B cell (primary cell): ENCODE measurements at regions not wholly inside any gene's neighbourhood (a gene's known extent, or its start where the extent isn't known, plus 50 kb on each side); places are given as distances from the start of the nearest gene placed in this dataset.

Experiments
- ATAC-seq: fragments of 200-7000 bp; cut with Tn5 transposase; one replicate; pipeline ENCODE4 v1.10.0; 2021; ENCODE audit warnings: low read depth, mild to moderate bottlenecking, moderate number of reproducible peaks, moderate library complexity
- CTCF ChIA-PET: fragments of 350-600 bp; sonication (Branson Sonifier 250); formaldehyde crosslinking; loops from one replicate; lab custom pipeline; 2021; ENCODE audit warnings: antibody characterized with exemption, inconsistent platforms; lab: Charles Lee
- POLR2A ChIA-PET: fragments of 350-600 bp; sonication (Branson Sonifier 250); formaldehyde crosslinking; loops from one replicate; lab custom pipeline; 2021; ENCODE audit warnings: antibody characterized with exemption; lab: Charles Lee
- DNase-seq: peaks from one replicate; pipeline ENCODE4 v3.0.0; 2013
- H2AFZ ChIP-seq: 2 replicates; pipeline ENCODE4 v1.6.1; 2012; ENCODE audit warnings: mild to moderate bottlenecking, low read depth, low read length; ENCODE audit not compliant: insufficient read depth, poor library complexity, severe bottlenecking
- H3K27ac ChIP-seq, 2 donors: 1 replicate in 1 of 2; 2 replicates in 1 of 2; pipeline ENCODE4 v1.5.1; 2012 to 2013; ENCODE audit warnings: low read length in 2 of 2, mild to moderate bottlenecking in 2 of 2, moderate library complexity in 1 of 2
- H3K27me3 ChIP-seq, 4 experiments: fragments of 200-600 bp in 1 of 4; sonication (generic) in 1 of 4; replicated peaks in 1 of 4; 1 replicate in 2 of 4; 2 replicates in 2 of 4; pipeline versions ENCODE4 v1.6.1 to v1.7.0; 2013 to 2016; ENCODE audit warnings: low read length in 3 of 4, mild to moderate bottlenecking in 2 of 4, mixed read lengths in 1 of 4, moderate library complexity in 1 of 4; ENCODE audit not compliant: insufficient read depth in 4 of 4, control insufficient read depth in 3 of 4; ENCODE audit errors: control extremely low read depth in 1 of 4
- H3K36me3 ChIP-seq, 2 experiments: replicated peaks in 1 of 2; 1 replicate in 1 of 2; 2 replicates in 1 of 2; pipeline versions ENCODE4 v1.6.1 to v1.7.1; 2013; ENCODE audit warnings: low read length in 1 of 2; ENCODE audit not compliant: insufficient read depth in 2 of 2, control insufficient read depth in 1 of 2; ENCODE audit errors: control extremely low read depth in 1 of 2, extremely low read depth in 1 of 2
- H3K4me1 ChIP-seq, 2 donors: fragments of 200-600 bp in 1 of 2; sonication (generic) in 1 of 2; 1 replicate in 1 of 2; 2 replicates in 1 of 2; pipeline versions ENCODE4 v1.5.1 to v1.6.1; 2013 to 2017; ENCODE audit warnings: low read length in 2 of 2; ENCODE audit not compliant: control insufficient read depth in 2 of 2, insufficient read depth in 2 of 2
- H3K4me2 ChIP-seq: replicated peaks from 2 replicates; pipeline ENCODE3; 2012; ENCODE audit warnings: mild to moderate bottlenecking, low read depth, low read length; ENCODE audit not compliant: poor library complexity, severe bottlenecking
- H3K4me3 ChIP-seq, 5 experiments: fragments of 200-600 bp in 1 of 5; sonication (generic) in 1 of 5; 1 replicate in 3 of 5; 2 replicates in 2 of 5; pipeline versions ENCODE4 v1.5.1 to v1.7.0; 2011 to 2016; ENCODE audit warnings: low read length in 4 of 5, mild to moderate bottlenecking in 4 of 5, low read depth in 2 of 5, control low read depth in 1 of 5, moderate library complexity in 1 of 5; ENCODE audit not compliant: insufficient read depth in 1 of 5; ENCODE audit errors: control extremely low read depth in 1 of 5, extremely low read depth in 1 of 5
- H3K79me2 ChIP-seq: fragments of 200-600 bp; sonication (generic); one replicate; pipeline ENCODE4 v1.6.0; 2016; ENCODE audit warnings: low read length; ENCODE audit not compliant: control insufficient read depth, insufficient read depth
- H3K9ac ChIP-seq: fragments of 200-600 bp; sonication (generic); 2 replicates; pipeline ENCODE4 v1.6.1; 2017; ENCODE audit warnings: mild to moderate bottlenecking, low read length, moderate library complexity
- H3K9me3 ChIP-seq, 3 donors: one replicate each; pipeline versions ENCODE4 v1.6.1 to v1.7.1; 2013; ENCODE audit warnings: low read length in 2 of 3; ENCODE audit not compliant: control insufficient read depth in 2 of 3, insufficient read depth in 1 of 3; ENCODE audit errors: control extremely low read depth in 1 of 3
- H4K20me1 ChIP-seq: 2 replicates; pipeline ENCODE4 v1.6.0; 2012; ENCODE audit warnings: mild to moderate bottlenecking, low read length; ENCODE audit not compliant: insufficient read depth, control insufficient read depth, poor library complexity, severe bottlenecking
- H3K27ac Mint-ChIP-seq: one replicate; pipeline ENCODE4 v1.8.0; 2021; ENCODE audit warnings: mixed read lengths
- H3K27me3 Mint-ChIP-seq: one replicate; pipeline ENCODE4 v1.8.0; 2021; ENCODE audit warnings: mixed read lengths
- H3K4me1 Mint-ChIP-seq: one replicate; pipeline ENCODE4 v1.8.0; 2021; ENCODE audit warnings: mixed read lengths
- H3K4me3 Mint-ChIP-seq: one replicate; pipeline ENCODE4 v1.8.0; 2021; ENCODE audit warnings: mixed read lengths
- H3K9me3 Mint-ChIP-seq: one replicate; pipeline ENCODE4 v1.8.0; 2022; ENCODE audit warnings: mixed read lengths; ENCODE audit not compliant: insufficient read depth
- EZH2 ChIP-seq: IDR thresholded peaks from 2 replicates; pipeline ENCODE4 v1.6.1; 2012; ENCODE audit warnings: borderline replicate concordance, low read depth, mild to moderate bottlenecking, moderate library complexity, low read length; ENCODE audit not compliant: insufficient read depth, poor library complexity, severe bottlenecking
- WGBS: methylation state at CpG from one replicate; pipeline ENCODE4 v1.1.5; 2013; ENCODE audit warnings: missing lambda C conversion rate; ENCODE audit not compliant: insufficient coverage; 5-methylcytosine and 5-hydroxymethylcytosine counted together
- intact Hi-C: fragments of 100-400 bp; cut with micrococcal nuclease; formaldehyde crosslinking; loops from one replicate; pipeline ENCODE4 v1.10.0; 2022
- TF ChIP-seq, protein P1 (sequence below): fragments of 200-600 bp; IDR thresholded peaks from one replicate; pipeline ENCODE4 v1.8.0; 2022; ENCODE audit warnings: antibody characterized with exemption, mild to moderate bottlenecking

DNA sequence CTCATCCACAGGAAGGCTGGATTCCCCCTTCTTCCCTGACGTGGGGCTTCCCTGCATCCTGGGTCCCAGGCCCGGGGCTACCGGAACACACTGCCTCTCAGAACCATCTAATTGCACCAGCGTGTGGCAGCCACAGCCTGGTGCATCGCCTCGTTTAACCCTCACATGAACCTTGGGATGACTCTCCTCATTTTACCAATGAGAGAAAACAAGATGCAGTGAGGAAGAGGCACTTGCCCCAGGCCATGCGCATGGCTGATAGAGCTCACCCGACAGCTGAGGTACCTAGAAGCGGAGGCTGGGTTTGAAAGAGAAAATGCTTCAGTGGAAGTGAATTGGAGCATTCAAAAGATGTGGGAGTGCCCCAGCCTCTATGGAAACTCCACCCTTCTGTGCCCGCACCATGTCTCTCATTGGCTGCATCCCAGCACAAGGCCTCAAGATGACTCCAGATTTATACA lies 162.3 kb downstream of the KATNIP start:
- Histone ChIP-seq H3K4me3 (no peak overlapping the region), H3K4me1 (no peaks in the 10 kb centered on the region), H3K4me2 (no peak overlapping the region), H3K27me3 (no peaks in the 10 kb centered on the region), H3K9me3 (no peaks in the 10 kb centered on the region), H3K36me3 (peaks cover 0 to 6% of the 10 kb centered on the region in 2 experiments), H2AFZ (no peak overlapping the region), H3K79me2 (no peaks in the 10 kb centered on the region), H4K20me1 (no peaks in the 10 kb centered on the region), H3K27ac (no peak overlapping the region), H3K9ac (no peak overlapping the region)
- ChIA-PET POLR2A (no interaction called here), CTCF (no interaction called here)
- Mint-ChIP-seq H3K27ac (no peak overlapping the region), H3K27me3 (no peaks in the 10 kb centered on the region), H3K4me3 (no peak overlapping the region), H3K9me3 (no peaks in the 10 kb centered on the region), H3K4me1 (no peaks in the 10 kb centered on the region)
- TF ChIP-seq EZH2, result no peak
- TF ChIP-seq, protein P1, sequence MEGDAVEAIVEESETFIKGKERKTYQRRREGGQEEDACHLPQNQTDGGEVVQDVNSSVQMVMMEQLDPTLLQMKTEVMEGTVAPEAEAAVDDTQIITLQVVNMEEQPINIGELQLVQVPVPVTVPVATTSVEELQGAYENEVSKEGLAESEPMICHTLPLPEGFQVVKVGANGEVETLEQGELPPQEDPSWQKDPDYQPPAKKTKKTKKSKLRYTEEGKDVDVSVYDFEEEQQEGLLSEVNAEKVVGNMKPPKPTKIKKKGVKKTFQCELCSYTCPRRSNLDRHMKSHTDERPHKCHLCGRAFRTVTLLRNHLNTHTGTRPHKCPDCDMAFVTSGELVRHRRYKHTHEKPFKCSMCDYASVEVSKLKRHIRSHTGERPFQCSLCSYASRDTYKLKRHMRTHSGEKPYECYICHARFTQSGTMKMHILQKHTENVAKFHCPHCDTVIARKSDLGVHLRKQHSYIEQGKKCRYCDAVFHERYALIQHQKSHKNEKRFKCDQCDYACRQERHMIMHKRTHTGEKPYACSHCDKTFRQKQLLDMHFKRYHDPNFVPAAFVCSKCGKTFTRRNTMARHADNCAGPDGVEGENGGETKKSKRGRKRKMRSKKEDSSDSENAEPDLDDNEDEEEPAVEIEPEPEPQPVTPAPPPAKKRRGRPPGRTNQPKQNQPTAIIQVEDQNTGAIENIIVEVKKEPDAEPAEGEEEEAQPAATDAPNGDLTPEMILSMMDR, result no peak
- ATAC-seq (no peak), DNase-seq (no peak)
- WGBS, result 92% methylated on average over 4 of the region's 10 CpGs
- intact Hi-C loops, result no loop called here

DNA sequence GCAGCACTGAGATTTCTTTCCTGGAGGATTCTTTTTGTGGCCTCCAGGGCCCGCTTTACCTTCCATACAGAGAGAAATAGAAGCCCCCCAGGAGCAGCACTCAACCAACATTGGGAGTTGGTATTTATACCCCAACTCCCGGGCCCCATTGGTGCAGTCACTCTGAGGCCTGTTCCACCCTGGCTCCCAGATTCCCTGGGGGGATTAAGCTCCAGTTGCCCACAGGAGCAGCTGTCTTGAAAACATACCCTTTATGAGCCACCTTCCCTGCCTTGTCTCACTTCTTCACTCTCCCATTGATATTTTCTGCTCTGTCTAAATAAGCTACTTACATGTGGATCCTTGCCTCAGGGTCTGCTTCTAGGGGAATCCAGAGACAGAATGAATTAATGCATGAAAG lies 167.8 kb downstream of the KATNIP start:
- WGBS, result 95% methylated on average over 2 of the region's 2 CpGs

More for the DNA sequence above, 167.8 kb downstream of the KATNIP start:
- Mint-ChIP-seq H3K4me3 (no peak overlapping the region), H3K9me3 (no peaks in the 10 kb centered on the region), H3K27me3 (no peaks in the 10 kb centered on the region), H3K27ac (no peak overlapping the region), H3K4me1 (no peaks in the 10 kb centered on the region)
- no peak overlapping the region for H3K4me2 ChIP-seq
- TF ChIP-seq, protein P1, result no peak
- no peak for TF ChIP-seq EZH2
- DNase-seq, result no peak
- ChIA-PET CTCF (no interaction called here), POLR2A (no interaction called here)
- H3K79me2 ChIP-seq, result no peaks in the 10 kb centered on the region
- no peak overlapping the region for H3K27ac ChIP-seq
- no peak overlapping the region for H2AFZ ChIP-seq
- H4K20me1 ChIP-seq, result no peaks in the 10 kb centered on the region
- ATAC-seq, result no peak
- peaks cover 0 to 5% of the 10 kb centered on the region in 2 experiments for H3K36me3 ChIP-seq
- H3K9ac ChIP-seq, result no peak overlapping the region
- H3K4me1 ChIP-seq, result no peaks in the 10 kb centered on the region
- H3K9me3 ChIP-seq, result no peaks in the 10 kb centered on the region
- no peaks in the 10 kb centered on the region for H3K27me3 ChIP-seq
- H3K4me3 ChIP-seq, result no peak overlapping the region
- intact Hi-C loops, result no loop called here
